ENCODE measurements at regions not wholly inside any gene's neighbourhood (a gene's known extent, or its start where the extent isn't known, plus 50 kb on each side); places are given as distances from the start of the nearest gene placed in this dataset.

GRCh38 chr5:110916381-110917049 is 155.0 kb upstream of the TSLP start:
- POLR2A ChIA-PET = no interaction called here
- CTCF ChIA-PET = interaction anchor here (0.7 kb wide), 1 partner anchor 39 kb away, joined by 3 read pairs; no protein-coding TSS in a partner anchor

- POLR2A ChIA-PET = no interaction called here
- CTCF ChIA-PET = no interaction called here
Observed at GRCh38 chr5:110917161-110917875, 154.2 kb upstream of the TSLP start.

GRCh38 chr5:110918683-110919082 is 152.8 kb upstream of the TSLP start:
- ChIA-PET POLR2A (no interaction called here), CTCF (no interaction called here)

GRCh38 chr5:110923971-110924370 is 147.5 kb upstream of the TSLP start:
- POLR2A ChIA-PET = no interaction called here
- CTCF ChIA-PET = no interaction called here

GRCh38 chr5:110925398-110925797 is 146.1 kb upstream of the TSLP start:
- ChIA-PET CTCF (no interaction called here), POLR2A (no interaction called here)

- ChIA-PET CTCF (no interaction called here), POLR2A (no interaction called here)
Observed at GRCh38 chr5:110925916-110926315, 145.6 kb upstream of the TSLP start.

- ChIA-PET CTCF (interaction anchor here (0.6 kb wide), 1 partner anchor 19 kb away, joined by 3 read pairs; no protein-coding TSS in a partner anchor), POLR2A (no interaction called here)
Observed at GRCh38 chr5:110932755-110933488, 138.6 kb upstream of the TSLP start.

GRCh38 chr5:110940136-110940535 is 131.4 kb upstream of the TSLP start:
- ChIA-PET POLR2A (no interaction called here), CTCF (no interaction called here)

- ChIA-PET POLR2A (no interaction called here), CTCF (no interaction called here)
Observed at GRCh38 chr5:110945874-110946436, 125.6 kb upstream of the TSLP start.

- CTCF ChIA-PET = no interaction called here
Observed at GRCh38 chr5:110951373-110951791, 120.1 kb upstream of the TSLP start.

GRCh38 chr5:110956280-110956912 is 115.1 kb upstream of the TSLP start:
- POLR2A ChIA-PET = no interaction called here
- CTCF ChIA-PET = no interaction called here

More at GRCh38 chr5:110951373-110951791, 120.1 kb upstream of the TSLP start:
- POLR2A ChIA-PET = no interaction called here

- POLR2A ChIA-PET = no interaction called here
- CTCF ChIA-PET = no interaction called here
Observed at GRCh38 chr5:110956913-110957813, 114.3 kb upstream of the TSLP start.

- ChIA-PET POLR2A (no interaction called here), CTCF (no interaction called here)
Observed at GRCh38 chr5:110957934-110958333, 113.6 kb upstream of the TSLP start.

- ChIA-PET POLR2A (no interaction called here), CTCF (no interaction called here)
Observed at GRCh38 chr5:110963495-110963894, 108.0 kb upstream of the TSLP start.

- CTCF ChIA-PET = no interaction called here
Observed at GRCh38 chr5:110965773-110966581, 105.5 kb upstream of the TSLP start.

GRCh38 chr5:110968246-110969005 is 103.1 kb upstream of the TSLP start:
- CTCF ChIA-PET = no interaction called here

More at GRCh38 chr5:110965773-110966581, 105.5 kb upstream of the TSLP start:
- POLR2A ChIA-PET = no interaction called here

GRCh38 chr5:110969502-110969901 is 102.0 kb upstream of the TSLP start:
- ChIA-PET CTCF (no interaction called here), POLR2A (no interaction called here)

More at GRCh38 chr5:110968246-110969005, 103.1 kb upstream of the TSLP start:
- POLR2A ChIA-PET = no interaction called here

GRCh38 chr5:110973510-110973909 is 98.0 kb upstream of the TSLP start:
- POLR2A ChIA-PET = no interaction called here
- CTCF ChIA-PET = no interaction called here

All from activated CD8-positive, alpha-beta memory T cell treated with anti-CD3 and anti-CD28 coated beads for 36 hours (primary cell).